ENCODE measurements at regions not wholly inside any gene's neighbourhood (a gene's known extent, or its start where the extent isn't known, plus 50 kb on each side); places are given as distances from the start of the nearest gene placed in this dataset.
A peak's percentile ranks its signal among the peaks of the same experiment; 100 is the strongest.

DNA sequence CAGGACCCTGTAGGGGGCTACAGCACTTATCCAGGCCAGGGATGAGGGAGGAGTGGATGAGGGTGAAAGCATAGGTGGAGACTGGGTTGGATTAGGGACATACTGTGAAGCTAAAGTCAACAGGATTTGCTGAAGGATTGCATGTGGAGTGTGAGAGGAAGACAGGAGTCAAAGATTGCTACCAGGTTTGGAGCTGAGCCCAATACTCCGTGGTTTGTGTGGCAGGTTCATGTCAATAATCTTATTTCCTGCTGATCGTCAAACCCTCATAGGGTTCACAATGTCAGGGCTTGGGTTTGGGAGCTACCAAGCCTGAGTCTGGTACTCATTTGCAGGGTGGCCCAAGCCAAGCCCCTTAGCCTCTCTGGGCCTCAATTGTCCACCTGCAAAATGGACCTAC, 77.1 kb upstream of the PLXNC1 start (continued):
- TF ChIP-seq, protein P1, sequence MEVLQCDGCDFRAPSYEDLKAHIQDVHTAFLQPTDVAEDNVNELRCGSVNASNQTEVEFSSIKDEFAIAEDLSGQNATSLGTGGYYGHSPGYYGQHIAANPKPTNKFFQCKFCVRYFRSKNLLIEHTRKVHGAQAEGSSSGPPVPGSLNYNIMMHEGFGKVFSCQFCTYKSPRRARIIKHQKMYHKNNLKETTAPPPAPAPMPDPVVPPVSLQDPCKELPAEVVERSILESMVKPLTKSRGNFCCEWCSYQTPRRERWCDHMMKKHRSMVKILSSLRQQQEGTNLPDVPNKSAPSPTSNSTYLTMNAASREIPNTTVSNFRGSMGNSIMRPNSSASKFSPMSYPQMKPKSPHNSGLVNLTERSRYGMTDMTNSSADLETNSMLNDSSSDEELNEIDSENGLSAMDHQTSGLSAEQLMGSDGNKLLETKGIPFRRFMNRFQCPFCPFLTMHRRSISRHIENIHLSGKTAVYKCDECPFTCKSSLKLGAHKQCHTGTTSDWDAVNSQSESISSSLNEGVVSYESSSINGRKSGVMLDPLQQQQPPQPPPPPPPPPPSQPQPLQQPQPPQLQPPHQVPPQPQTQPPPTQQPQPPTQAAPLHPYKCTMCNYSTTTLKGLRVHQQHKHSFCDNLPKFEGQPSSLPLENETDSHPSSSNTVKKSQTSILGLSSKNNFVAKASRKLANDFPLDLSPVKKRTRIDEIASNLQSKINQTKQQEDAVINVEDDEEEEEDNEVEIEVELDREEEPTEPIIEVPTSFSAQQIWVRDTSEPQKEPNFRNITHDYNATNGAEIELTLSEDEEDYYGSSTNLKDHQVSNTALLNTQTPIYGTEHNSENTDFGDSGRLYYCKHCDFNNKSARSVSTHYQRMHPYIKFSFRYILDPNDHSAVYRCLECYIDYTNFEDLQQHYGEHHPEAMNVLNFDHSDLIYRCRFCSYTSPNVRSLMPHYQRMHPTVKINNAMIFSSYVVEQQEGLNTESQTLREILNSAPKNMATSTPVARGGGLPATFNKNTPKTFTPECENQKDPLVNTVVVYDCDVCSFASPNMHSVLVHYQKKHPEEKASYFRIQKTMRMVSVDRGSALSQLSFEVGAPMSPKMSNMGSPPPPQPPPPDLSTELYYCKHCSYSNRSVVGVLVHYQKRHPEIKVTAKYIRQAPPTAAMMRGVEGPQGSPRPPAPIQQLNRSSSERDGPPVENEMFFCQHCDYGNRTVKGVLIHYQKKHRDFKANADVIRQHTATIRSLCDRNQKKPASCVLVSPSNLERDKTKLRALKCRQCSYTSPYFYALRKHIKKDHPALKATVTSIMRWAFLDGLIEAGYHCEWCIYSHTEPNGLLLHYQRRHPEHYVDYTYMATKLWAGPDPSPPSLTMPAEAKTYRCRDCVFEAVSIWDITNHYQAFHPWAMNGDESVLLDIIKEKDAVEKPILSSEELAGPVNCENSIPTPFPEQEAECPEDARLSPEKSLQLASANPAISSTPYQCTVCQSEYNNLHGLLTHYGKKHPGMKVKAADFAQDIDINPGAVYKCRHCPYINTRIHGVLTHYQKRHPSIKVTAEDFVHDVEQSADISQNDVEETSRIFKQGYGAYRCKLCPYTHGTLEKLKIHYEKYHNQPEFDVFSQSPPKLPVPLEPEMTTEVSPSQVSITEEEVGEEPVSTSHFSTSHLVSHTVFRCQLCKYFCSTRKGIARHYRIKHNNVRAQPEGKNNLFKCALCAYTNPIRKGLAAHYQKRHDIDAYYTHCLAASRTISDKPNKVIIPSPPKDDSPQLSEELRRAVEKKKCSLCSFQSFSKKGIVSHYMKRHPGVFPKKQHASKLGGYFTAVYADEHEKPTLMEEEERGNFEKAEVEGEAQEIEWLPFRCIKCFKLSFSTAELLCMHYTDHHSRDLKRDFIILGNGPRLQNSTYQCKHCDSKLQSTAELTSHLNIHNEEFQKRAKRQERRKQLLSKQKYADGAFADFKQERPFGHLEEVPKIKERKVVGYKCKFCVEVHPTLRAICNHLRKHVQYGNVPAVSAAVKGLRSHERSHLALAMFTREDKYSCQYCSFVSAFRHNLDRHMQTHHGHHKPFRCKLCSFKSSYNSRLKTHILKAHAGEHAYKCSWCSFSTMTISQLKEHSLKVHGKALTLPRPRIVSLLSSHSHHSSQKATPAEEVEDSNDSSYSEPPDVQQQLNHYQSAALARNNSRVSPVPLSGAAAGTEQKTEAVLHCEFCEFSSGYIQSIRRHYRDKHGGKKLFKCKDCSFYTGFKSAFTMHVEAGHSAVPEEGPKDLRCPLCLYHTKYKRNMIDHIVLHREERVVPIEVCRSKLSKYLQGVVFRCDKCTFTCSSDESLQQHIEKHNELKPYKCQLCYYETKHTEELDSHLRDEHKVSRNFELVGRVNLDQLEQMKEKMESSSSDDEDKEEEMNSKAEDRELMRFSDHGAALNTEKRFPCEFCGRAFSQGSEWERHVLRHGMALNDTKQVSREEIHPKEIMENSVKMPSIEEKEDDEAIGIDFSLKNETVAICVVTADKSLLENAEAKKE (CRISPR knock-in tag; IDR thresholded peaks at IDR 0.05), result no peak
- no peak for TF ChIP-seq CREB1 (CRISPR knock-in tag; IDR thresholded peaks at IDR 0.05; ENCODE audit: low read depth)
- no peak for TF ChIP-seq NANOG (IDR thresholded peaks at IDR 0.05; ENCODE audit: borderline replicate concordance)
- TF ChIP-seq POLR2AphosphoS5 (IDR thresholded peaks at IDR 0.05; ENCODE audit: low read depth), result no peak
- TF ChIP-seq, protein P2, sequence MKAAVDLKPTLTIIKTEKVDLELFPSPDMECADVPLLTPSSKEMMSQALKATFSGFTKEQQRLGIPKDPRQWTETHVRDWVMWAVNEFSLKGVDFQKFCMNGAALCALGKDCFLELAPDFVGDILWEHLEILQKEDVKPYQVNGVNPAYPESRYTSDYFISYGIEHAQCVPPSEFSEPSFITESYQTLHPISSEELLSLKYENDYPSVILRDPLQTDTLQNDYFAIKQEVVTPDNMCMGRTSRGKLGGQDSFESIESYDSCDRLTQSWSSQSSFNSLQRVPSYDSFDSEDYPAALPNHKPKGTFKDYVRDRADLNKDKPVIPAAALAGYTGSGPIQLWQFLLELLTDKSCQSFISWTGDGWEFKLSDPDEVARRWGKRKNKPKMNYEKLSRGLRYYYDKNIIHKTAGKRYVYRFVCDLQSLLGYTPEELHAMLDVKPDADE (IDR thresholded peaks at IDR 0.05), result no peak
- TF ChIP-seq ZNF331 (CRISPR knock-in tag; IDR thresholded peaks at IDR 0.05; ENCODE audit: low read depth), result no peak

DNA sequence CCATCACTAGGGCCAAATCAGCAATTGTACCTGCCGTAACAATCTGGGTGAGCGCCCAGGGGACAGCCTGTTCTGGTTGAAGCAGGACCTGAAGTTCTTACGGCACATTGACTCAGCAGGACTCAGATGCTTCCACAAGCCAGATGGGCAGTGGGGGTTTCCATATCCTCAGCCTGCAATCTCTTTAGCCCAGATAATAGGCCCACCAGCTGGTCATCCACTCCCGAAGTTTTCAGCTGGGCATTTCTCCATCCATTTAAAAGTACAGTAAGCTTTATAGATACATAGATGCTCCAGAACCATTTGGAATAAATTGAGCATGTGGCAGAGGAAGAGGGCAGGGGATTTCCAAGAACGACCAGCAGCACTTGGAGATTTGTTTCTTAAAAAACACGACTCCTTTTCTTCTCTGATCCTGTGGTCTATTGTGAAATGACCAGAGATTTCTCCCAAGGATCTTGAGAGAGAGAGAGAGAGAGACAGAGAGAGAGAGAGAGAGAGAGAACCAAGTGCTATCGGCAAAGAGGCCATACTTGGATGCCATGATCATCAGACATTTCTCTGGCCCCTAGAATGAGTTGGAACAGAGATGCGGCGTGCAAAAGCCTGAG, 74.8 kb upstream of the PLXNC1 start:
- peaks cover 4% of the 10 kb centered on the region; the same call in 2 of the 3 replicates for H3K9me3 Mint-ChIP-seq
- no peak overlapping the region for H3K27ac Mint-ChIP-seq
- no peaks in the 10 kb centered on the region for H3K36me3 ChIP-seq (ENCODE audit: insufficient read depth)
- no peak overlapping the region for H3K4me2 ChIP-seq
- no peaks in the 10 kb centered on the region for H4K20me1 ChIP-seq (replicated peaks; ENCODE audit: insufficient read depth)
- no peak overlapping the region for H3K27ac ChIP-seq (ENCODE audit: low read depth)
- no peaks in the 10 kb centered on the region for H3K27me3 ChIP-seq (ENCODE audit: insufficient read depth)
- H3K79me2 ChIP-seq (replicated peaks; ENCODE audit: insufficient read depth), result no peaks in the 10 kb centered on the region
- no peaks in the 10 kb centered on the region for H3K27me3 Mint-ChIP-seq (ENCODE audit: insufficient read depth, low read depth, poor library complexity)
- no peaks in the 10 kb centered on the region for H3K9me2 ChIP-seq (ENCODE audit: insufficient read depth)
- H3K4me3 Mint-ChIP-seq, result no peak overlapping the region
- ATAC-seq (no peak), DNase-seq (ENCODE audit: low spot score) (no peak)
- H3K4me1 Mint-ChIP-seq, result peaks cover 6% of the 10 kb centered on the region
- H3F3A ChIP-seq (replicated peaks; ENCODE audit: low read depth), result no peaks in the 10 kb centered on the region
- H3K36me3 Mint-ChIP-seq (ENCODE audit: low read depth), result no peaks in the 10 kb centered on the region
- peaks cover 8% of the 10 kb centered on the region; the same call in 1 of the 2 replicates for H3K4me1 ChIP-seq (ENCODE audit: insufficient read depth)
- peak overlapping the region; percentile 52; the same call in 1 of the 2 replicates for H2AFZ ChIP-seq
- H3K4me3 ChIP-seq, result no peak overlapping the region
- TF ChIP-seq ZNF114 (CRISPR knock-in tag; IDR thresholded peaks at IDR 0.05) (no peak), JUNB (IDR thresholded peaks at IDR 0.05; ENCODE audit: unreplicated experiment) (no peak), STAT1 (IDR thresholded peaks at IDR 0.05; ENCODE audit: unreplicated experiment) (no peak), ZNF331 (CRISPR knock-in tag; IDR thresholded peaks at IDR 0.05; ENCODE audit: low read depth) (no peak), POLR2AphosphoS5 (IDR thresholded peaks at IDR 0.05; ENCODE audit: low read depth) (no peak), CREB1 (CRISPR knock-in tag; IDR thresholded peaks at IDR 0.05; ENCODE audit: low read depth) (no peak), NANOG (IDR thresholded peaks at IDR 0.05; ENCODE audit: borderline replicate concordance) (no peak)
- TF ChIP-seq, protein P2 (IDR thresholded peaks at IDR 0.05), result no peak
- TF ChIP-seq, protein P3, sequence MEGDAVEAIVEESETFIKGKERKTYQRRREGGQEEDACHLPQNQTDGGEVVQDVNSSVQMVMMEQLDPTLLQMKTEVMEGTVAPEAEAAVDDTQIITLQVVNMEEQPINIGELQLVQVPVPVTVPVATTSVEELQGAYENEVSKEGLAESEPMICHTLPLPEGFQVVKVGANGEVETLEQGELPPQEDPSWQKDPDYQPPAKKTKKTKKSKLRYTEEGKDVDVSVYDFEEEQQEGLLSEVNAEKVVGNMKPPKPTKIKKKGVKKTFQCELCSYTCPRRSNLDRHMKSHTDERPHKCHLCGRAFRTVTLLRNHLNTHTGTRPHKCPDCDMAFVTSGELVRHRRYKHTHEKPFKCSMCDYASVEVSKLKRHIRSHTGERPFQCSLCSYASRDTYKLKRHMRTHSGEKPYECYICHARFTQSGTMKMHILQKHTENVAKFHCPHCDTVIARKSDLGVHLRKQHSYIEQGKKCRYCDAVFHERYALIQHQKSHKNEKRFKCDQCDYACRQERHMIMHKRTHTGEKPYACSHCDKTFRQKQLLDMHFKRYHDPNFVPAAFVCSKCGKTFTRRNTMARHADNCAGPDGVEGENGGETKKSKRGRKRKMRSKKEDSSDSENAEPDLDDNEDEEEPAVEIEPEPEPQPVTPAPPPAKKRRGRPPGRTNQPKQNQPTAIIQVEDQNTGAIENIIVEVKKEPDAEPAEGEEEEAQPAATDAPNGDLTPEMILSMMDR (conservative IDR thresholded peaks at IDR 0.05; ENCODE audit: low read depth in 2 of 2), result no peak

Measured in GM23338 (cell line).